HG03520 (cell line): ENCODE measurements at regions not wholly inside any gene's neighbourhood (a gene's known extent, or its start where the extent isn't known, plus 50 kb on each side); places are given as distances from the start of the nearest gene placed in this dataset.

Experiments used
- ATAC-seq: cut with Tn5 transposase; IDR thresholded peaks from one replicate; pipeline ENCODE4 v1.9.1; 2021; ENCODE audit warnings: mild to moderate bottlenecking, moderate library complexity; ENCODE audit not compliant: unreplicated experiment

GRCh38 chr3:27593173-27593572, 109.0 kb upstream of the SLC4A7 start:
- ATAC-seq: no peak

GRCh38 chr3:27591312-27592210, 107.4 kb upstream of the SLC4A7 start:
- peak; percentile 57 for ATAC-seq

GRCh38 chr3:27590437-27591298, 106.5 kb upstream of the SLC4A7 start:
- no peak for ATAC-seq

- no peak for ATAC-seq
Measured at GRCh38 chr3:27589795-27590194, 105.6 kb upstream of the SLC4A7 start.

- ATAC-seq: no peak
Measured at GRCh38 chr3:27585429-27585828, 101.2 kb upstream of the SLC4A7 start.

GRCh38 chr3:27584874-27585273, 100.7 kb upstream of the SLC4A7 start:
- ATAC-seq: no peak

GRCh38 chr3:27581852-27582251, 97.7 kb upstream of the SLC4A7 start:
- no peak for ATAC-seq

GRCh38 chr3:27578032-27578431, 93.8 kb upstream of the SLC4A7 start:
- no peak for ATAC-seq

- ATAC-seq: no peak
Measured at GRCh38 chr3:27577504-27577903, 93.3 kb upstream of the SLC4A7 start.

- ATAC-seq: no peak
Measured at GRCh38 chr3:27576171-27576570, 92.0 kb upstream of the SLC4A7 start.

- no peak for ATAC-seq
Measured at GRCh38 chr3:27575499-27575898, 91.3 kb upstream of the SLC4A7 start.

- ATAC-seq: no peak
Measured at GRCh38 chr3:27574438-27574795, 90.2 kb upstream of the SLC4A7 start.

- no peak for ATAC-seq
Measured at GRCh38 chr3:27573780-27574437, 89.7 kb upstream of the SLC4A7 start.

- ATAC-seq: no peak
Measured at GRCh38 chr3:27573138-27573537, 89.0 kb upstream of the SLC4A7 start.

- ATAC-seq: no peak
Measured at GRCh38 chr3:27571345-27571744, 87.2 kb upstream of the SLC4A7 start.

- no peak for ATAC-seq
Measured at GRCh38 chr3:27570421-27571106, 86.4 kb upstream of the SLC4A7 start.

GRCh38 chr3:27568393-27568792, 84.2 kb upstream of the SLC4A7 start:
- ATAC-seq: no peak

GRCh38 chr3:27567251-27567650, 83.1 kb upstream of the SLC4A7 start:
- no peak for ATAC-seq

- no peak for ATAC-seq
Measured at GRCh38 chr3:27565201-27565852, 81.1 kb upstream of the SLC4A7 start.

- no peak for ATAC-seq
Measured at GRCh38 chr3:27561576-27561975, 77.4 kb upstream of the SLC4A7 start.
